NCI-H774 (cell line): ENCODE measurements at regions not wholly inside any gene's neighbourhood (a gene's known extent, or its start where the extent isn't known, plus 50 kb on each side); places are given as distances from the start of the nearest gene placed in this dataset.
"Not testable (repeated sequence)": the region's sequence is repeated elsewhere in the genome, so short reads cannot be mapped to it uniquely, and the experiment has no call there.

Experiments
- DNase-seq: peaks from one replicate; lab custom pipeline; 2025; lab: John Stamatoyannopoulos, UW

DNA sequence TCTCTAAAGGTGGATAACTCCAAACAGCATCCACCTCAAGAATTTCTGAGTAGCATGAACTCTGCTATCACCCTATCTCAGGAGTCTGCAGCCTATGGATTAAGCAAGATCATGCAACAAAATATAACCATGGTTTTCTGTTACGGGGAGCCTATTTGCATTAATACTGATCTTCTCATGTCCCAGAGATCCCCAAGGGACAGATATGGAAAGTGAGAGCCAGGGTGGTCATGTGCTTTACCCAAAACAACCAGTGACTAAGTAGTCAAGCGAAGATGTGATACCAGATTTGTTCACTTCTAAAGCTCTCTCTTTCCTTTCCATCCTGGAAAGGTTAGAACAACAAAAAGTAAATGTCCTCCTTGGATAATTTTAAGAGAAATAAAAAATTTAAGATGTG lies 125.1 kb downstream of the PRRX1 start:
- DNase-seq, result no peak

DNA sequence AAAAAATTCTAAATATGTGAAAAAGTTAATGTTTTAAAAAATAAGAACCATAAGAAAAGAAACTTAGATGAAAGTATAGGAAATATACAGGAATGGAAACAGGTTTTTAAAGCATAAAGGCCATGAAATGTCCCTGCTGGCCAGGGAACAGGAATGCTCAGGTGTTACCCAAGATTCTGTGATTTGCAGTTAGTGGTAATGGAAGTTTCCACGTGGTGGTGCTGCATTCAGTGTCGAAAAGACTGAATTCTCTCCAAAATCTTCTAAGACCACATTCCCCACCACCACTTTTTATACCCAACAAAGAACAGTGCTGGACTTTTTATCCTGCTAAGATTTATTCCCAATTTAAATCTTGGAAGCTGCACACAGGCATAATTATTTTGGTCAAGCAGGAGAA lies 126.2 kb downstream of the PRRX1 start:
- no peak for DNase-seq

DNA sequence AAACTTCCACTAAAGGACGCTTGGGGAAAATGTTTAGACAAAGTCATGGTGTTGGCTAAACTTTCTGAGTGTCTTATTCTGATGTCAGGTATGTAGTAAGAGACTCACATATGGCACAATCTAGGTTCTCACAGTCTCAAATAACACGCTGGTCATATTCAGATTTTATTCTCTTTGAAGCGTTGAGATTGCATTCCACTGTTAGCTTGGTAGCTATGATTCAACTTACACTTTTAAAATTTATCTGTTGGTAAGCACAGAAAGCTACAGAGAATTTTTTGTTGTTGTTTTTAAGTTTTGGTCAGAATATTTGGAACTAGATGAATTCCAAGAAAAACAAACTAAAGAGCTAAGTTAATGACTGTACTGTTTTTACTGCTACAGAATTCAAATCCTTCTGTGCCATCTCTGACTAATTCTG lies 126.7 kb downstream of the PRRX1 start:
- DNase-seq, result no peak

DNA sequence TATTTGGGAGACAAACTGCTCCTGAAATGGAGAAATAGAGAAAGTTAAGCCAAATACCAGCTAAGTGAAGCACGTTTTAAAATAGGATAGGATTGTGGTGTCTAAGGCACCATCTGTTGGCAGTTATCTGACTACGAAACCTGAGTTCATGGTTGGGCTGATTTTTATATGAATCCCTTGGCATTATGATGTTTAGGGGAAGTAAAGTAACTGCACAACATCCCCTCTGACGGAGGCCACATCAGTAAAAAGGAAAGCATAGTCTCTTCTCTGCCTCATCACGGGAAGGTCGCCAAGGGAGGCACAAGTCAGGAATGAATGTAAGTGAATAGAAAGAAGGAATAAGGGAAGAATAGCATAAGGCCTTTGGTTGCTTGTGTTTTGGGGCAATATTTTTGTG lies 128.0 kb downstream of the PRRX1 start:
- DNase-seq, result no peak

DNA sequence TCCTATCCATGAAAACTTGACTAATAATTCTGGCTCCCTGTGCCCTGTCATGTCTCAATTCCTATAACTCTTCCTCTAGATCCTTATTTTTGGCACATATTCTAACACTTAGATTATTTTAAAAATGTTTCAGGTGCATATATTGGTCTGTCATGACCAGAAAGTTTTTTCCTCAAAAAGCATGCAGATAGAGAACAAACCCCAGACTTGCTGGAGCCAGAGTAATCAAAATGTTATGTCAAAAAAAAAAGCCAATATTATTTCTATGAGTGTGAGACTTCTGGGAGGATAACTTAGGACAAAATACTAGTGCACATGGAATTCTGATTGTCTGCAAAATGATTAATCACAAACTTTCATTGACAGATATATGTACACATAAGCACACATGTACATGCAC lies 135.1 kb upstream of the MROH9 start:
- DNase-seq, result no peak

DNA sequence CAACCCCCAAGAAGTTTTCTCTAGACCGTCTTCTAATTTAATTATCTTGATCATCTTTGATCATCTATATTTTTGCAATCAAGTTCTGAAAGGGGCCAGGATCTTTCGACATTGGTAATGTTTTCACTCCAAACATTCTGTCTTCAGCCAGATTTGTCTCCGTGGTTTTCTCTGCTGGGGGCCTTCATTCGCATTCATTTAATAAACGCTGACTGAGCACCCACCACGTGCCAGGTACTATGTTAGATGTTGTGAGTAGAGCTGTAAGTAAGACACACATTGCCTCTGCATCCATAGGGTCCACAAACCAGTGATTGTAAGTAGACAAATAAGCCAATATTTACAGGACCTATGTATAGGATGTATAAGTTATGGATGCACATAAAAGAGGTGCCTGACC lies 134.5 kb upstream of the MROH9 start:
- no peak for DNase-seq

DNA sequence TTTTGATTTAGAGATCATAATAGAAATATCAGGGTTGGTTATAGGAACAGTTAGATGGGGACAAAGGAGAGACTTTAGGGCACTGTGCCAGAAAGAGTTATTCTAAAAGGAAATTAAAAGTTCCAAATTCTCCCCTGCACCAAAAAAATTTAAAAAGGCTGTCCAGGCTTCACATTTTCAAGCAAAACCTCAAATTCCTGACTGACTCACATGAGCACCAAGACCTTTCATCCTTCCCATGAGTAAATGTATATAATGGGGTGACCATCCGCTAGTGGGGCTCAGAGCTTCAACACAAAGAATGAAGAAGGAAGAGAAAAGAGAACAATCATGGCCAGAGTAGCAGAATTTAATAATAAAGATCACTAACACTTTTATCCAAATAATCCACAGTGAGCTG lies 131.6 kb upstream of the MROH9 start:
- DNase-seq, result no peak

DNA sequence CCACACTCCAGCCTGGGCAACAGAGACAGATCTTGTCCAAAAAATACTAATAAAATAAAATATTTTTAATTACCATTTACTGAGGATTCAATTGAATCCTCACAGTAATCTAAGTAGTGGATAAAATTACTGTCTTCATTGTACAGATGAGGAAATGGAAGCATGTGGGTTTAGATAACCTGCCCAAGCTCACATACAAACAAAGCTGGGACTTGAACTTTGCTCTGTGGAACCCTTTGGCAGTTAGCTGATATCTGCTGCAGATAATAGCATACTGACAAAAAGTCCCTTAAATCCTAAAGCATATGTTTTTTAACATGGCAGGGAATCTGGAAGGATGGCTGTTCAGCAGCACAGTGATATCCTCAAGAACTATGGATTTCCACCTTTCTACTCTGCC lies 130.9 kb upstream of the MROH9 start:
- no peak for DNase-seq

DNA sequence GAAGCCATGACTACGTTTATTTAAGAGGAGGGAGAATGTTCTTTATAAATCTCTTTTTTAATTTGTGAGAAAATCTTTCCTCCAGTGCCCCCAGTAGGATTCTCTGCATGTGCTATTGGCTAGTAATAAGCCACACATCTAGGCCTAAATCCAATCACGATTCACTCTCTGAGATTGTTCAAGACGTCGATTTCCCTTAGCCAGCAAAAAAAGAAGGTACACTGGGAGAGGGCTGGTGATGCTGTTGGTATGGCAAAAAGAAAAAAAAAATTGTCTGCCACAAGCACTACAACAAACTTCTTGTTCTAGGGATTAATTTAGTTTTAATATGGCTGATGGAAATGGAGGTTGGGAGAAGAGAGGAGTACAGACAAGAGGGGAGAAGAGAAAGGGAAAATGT lies 130.5 kb upstream of the MROH9 start:
- no peak for DNase-seq

DNA sequence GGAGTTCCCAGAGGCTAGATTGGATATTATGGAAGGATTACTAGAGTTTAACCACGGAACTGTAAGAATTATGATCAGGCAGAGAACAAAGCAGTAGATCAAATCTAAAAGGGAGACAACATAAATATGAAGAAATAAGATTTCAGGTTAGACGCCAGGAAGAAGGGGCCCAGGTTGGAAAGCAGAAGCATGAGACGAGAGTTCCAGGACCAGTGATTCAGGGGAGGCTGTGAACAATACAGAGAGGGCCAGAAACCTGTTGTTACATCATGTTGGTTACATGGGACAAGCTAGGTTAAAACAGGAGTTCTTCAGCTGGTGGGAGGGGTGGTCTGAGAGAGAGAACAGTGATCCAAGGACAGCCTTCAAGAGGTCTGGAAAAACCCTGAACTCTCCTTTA lies 128.4 kb upstream of the MROH9 start:
- no peak for DNase-seq

DNA sequence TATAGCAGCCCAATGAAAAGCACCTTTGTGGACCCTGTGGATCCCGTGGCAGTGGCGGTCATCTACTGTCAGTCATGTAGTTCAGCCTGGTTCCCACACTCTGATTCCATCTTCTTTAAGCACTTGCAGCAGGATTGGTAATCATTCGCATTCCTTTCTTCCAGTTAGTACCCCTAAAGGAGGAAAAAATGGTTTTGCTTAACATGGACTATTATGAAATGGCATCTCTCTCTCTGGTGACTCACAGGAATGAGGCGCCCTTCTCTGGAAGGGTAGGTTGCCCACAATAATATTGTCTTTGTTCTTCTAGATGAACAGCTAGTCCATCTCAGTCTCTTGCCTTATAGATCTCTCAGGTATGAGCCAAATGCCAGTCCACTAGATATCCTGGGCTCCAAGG lies 127.9 kb upstream of the MROH9 start:
- DNase-seq, result no peak

DNA sequence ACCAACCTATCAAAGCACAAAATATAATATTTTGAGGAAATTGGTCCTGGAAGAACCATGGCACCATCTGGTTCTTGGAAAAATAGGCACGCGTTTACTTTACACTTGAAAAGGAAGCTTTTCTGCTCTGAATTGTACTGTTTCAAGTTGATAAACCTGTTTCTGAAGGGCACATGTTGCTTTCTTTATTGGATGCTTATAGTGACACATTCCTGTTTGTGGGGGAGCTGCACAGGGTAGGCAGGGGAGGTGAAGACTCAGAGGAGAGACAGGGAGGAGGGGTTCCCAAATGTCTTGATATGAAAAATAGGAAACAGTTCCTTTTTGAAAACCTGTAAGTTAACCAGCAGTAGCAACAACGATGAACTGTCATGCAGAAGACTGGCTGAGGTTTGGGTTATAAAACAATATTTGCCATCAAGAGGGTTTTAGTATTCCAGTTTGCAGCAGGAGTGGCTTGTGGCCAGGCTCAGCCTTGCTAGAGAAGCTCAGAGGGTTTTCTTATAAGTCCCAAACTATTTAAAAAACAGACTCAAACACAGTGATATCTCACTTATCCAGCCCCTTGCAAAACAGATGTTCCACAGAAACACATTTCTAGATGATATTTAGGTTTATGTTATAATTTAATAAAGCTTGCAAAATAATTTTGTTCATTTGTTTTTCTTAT lies 127.0 kb upstream of the MROH9 start:
- DNase-seq, result no peak

DNA sequence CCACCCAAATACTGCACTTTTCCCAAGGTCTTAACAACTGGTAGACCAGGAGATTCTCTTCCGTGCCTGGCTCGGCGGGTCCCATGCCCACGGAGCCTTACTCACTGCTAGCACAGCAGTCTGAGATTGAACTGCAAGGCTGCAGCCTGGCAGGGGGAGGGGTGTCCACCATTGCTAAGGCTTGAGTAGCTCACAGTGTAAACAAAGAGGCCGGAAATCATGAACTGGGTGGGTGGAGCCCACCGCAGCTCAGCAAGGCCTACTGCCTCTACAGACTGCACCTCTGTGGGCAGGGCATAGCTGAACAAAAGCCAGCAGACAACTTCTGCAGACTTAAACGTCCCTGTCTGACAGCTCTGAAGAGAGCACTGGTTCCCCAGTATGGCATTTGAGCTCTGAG lies 124.3 kb upstream of the MROH9 start:
- DNase-seq, result not testable (repeated sequence)

DNA sequence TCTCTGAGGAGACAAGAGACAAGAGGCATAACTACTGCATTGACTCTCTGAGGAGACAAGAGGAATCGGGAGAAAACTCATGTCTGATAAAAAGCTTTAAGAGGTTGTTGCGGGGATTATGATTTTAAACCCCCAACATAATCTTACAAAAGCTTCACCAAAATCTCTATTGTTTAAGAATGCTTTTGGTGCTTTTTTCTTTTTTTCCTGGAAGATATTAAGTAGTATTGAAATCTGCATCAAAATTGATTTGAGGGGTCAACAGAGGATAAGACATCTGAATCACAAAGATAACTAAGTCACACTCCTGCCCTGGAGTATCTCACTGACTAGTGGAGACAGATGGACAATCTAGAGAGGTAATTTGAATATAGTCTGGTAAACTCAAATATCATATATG lies 115.6 kb upstream of the MROH9 start:
- DNase-seq, result no peak

DNA sequence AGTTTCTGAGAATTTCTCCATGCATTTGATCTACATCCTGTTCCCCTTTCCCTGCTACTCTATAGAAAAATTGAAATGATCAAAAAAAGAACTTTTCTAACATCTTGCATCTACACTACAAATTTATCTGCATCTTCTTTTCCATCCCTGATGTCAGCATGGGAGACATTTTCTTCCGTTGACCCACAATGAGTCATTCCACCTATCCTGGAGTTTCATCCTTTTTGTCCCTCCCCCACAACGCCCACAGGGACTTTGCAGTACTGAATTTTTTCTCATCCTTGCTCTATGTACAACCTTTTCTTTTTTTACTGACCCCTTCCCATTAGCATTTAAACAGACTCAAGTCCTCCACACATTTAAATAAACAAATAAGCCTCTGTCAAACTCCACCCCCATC lies 112.2 kb upstream of the MROH9 start:
- DNase-seq, result no peak

DNA sequence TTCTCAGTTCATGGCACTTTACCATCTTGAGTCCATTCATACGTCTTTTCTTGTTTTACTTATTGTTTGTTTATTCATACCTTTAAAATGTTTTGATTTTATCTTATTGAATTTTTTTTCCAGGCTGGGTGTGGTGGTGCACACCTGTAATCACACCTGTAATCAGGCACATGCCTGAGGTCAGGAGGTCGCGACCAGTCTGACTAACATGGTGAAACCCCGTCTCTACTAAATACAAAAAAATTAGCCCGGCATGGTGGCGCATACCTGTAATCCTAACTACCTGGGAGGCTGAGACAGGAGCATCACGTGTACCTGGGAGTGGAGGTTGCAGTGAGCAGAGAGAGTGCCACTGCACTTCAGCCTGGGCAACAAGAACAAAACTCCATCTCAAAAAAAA lies 104.1 kb upstream of the MROH9 start:
- DNase-seq, result no peak

DNA sequence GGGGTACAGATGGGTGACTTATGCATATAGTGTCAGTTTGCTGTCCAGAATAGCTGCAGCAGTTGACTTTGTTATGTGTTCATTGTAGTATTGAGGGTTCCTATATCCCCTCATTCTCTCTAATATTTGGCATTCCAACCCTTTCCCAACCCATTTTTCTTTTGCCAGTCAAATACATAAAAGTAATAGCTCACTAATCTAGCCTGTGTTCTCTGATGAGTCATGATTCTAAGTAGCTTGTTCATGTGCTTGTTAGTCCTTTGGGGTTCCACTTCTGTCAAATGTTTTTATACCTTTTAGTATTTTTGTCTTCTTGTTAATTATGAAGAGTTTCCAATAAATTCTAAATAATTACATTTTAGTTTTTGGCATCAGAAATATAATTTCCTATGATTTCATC lies 99.2 kb upstream of the MROH9 start:
- no peak for DNase-seq

DNA sequence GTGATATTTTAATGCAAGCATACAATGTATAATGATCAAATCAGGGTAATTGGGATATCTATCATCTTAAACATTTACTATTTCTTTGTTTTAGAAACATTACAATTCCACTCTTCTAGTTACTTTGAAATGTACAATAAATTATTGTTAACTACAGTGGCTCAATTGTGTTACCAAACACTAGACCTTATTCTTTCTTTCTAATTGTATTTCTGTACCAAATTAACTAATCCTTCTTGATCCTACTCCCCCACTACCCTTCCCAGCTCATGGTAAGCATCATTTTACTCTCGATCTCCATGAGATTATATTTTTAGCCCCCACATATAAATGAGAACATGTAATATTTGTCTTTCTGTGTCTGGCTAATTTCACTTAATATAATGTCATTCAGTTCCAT lies 95.0 kb upstream of the MROH9 start:
- no peak for DNase-seq

DNA sequence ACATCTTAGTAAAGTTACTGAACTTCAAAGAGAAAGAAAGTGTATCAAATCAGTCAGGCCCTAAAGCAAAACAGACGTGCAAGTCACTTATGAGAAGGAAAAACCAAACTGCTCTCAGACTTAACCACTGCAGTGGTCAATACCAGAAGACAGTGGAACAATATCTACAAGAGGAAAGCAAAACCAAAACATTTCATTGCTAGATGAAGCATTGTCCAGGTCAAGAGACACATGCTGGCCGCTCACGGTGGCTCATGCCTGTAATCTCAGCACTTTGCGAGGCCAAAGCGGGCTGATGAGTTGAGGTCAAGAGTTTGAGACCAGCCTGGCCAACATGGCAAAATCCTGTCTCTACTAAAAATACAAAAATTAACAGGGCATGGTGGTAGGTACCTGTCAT lies 82.0 kb upstream of the MROH9 start:
- DNase-seq, result no peak

DNA sequence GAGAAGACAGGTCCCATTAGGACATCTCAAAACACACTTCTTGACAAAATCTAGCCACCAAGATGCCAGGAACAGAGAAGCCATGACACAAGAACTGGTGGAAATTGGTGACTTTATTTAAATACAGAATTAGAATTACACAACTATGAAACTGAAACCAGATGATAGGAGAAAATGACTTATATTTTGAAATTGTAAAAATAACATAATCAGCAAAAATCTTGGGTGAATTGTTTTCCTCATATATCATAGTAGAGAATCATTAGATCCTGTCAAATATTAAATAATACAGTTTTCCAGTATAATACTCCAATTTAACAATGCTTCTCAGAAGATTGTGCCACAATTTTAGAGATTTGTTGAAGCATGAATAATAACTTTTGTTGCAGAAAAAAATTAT lies 81.5 kb upstream of the MROH9 start:
- no peak for DNase-seq

DNA sequence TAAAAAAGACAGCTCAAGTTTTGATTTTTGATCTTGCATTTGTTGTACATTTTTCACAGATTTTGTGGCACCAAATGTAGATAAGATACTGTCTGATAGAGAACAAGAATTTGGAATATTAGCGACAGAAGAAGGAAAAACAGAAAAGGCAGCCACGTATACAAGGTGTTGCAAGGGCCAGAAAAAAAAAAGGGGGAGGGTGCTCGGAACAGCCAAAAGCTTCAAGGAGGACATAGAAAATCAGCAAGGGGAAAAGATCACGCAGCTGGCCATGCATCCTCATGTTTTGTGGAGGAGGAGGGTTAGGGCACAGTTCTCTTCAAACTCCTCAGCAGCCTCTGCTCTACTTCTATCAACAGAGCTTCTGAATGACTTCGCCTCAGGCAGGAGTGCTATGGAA lies 80.7 kb upstream of the MROH9 start:
- DNase-seq, result no peak

DNA sequence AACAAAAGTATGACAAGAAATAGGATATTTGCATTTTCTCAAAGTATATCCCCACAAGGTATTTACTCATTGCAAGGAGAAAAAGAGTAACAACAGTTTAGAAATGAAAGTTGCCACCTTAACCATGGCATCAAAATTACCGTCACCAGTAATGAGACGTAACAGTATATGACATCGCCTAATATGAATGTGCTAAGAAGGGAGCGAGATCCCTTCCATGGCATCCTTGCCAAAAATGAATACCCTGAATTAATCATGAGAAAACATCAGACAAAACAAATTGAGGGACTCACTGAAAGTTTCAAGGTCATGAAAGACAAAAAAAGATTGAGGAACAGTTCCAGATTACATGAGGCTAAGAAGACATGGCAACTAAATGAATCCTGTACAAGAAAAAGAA lies 78.9 kb upstream of the MROH9 start:
- no peak for DNase-seq

DNA sequence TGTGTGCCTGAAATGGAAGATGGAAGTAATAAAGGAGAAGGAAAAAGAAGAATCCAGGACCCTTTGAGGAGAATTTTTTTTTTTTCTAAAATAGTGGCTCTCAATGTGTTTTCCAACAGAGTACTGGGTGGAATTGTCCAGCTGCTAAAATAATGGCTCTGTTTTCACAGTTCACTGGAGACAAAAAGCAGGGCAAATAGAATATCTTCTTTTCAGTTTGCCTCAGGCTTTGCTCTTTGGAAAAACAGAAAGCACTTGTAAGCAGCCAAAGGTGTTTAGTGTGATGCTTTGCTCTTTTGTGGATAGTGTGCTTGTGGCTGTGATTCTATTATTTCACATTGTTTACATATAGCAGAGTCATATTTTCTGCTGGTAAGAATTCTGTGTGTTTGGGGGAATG lies 77.4 kb upstream of the MROH9 start:
- DNase-seq, result peak; percentile 33

DNA sequence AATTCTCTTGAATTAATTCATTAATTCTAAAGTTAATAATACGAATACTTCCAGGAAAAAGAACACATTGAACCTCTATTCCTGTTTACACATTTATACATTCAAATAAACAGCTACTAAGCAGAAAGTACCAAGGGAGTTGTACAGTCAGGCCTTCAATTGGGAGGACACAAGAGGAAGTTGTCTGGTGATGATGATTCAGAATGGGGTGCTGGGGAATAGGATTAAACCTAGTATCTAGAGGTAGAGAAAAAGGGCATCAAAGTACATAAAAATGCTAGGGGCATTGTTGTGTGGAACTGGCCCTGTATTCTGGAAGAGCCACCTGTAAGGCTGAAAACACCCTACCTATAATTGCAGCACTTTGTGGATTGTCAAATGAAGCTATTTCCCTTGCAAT lies 71.7 kb upstream of the MROH9 start:
- no peak for DNase-seq

DNA sequence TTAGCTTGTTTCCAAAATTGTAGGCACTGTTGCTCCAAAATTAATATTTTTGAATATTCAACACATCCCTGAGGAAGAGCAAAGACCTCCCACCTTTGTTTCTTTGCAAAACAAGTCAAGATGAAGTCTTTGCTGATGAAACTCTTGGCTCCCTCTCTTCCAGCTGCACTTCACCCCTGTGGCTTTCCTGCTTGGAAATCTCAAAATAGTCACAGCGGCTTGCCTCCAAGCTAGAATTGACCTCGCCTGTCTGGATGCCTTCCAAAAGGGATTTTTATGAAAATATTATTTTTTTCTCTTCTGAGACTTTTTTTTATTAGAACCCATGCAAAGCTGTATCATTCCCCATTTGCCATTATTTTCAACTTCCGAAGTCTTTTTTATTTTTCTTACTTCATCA lies 71.1 kb upstream of the MROH9 start:
- DNase-seq, result no peak
